Thoracic aorta (tissue), 2 donors: ENCODE measurements at regions not wholly inside any gene's neighbourhood (a gene's known extent, or its start where the extent isn't known, plus 50 kb on each side); places are given as distances from the start of the nearest gene placed in this dataset.

Experiments
- ATAC-seq: fragments of 150-250 bp; one replicate; pipeline ENCODE4 v1.8.0; 2017; ENCODE audit warnings: low read depth; ENCODE audit not compliant: insufficient number of reproducible peaks, low FRiP score
- DNase-seq: peaks from one replicate; pipeline ENCODE4 v3.0.0-alpha.2; 2020; ENCODE audit warnings: low spot score
- H3K27ac ChIP-seq, 2 donors: fragments of 200-600 bp; sonication (generic); 1 replicate in 1 of 2; 2 replicates in 1 of 2; pipeline ENCODE4 v1.5.1; 2016; ENCODE audit warnings: mild to moderate bottlenecking in 2 of 2, moderate library complexity in 2 of 2
- H3K27me3 ChIP-seq: fragments of 200-600 bp; sonication (generic); replicated peaks from 2 replicates; pipeline ENCODE4 v1.6.0; 2016; ENCODE audit warnings: mild to moderate bottlenecking; ENCODE audit not compliant: insufficient read depth
- H3K36me3 ChIP-seq: fragments of 200-600 bp; sonication (generic); one replicate; pipeline ENCODE4 v1.5.1; 2016
- H3K4me1 ChIP-seq, 2 donors: fragments of 200-600 bp; sonication (generic); 1 replicate in 1 of 2; 2 replicates in 1 of 2; pipeline versions ENCODE4 v1.5.1 to v1.6.0; 2016; ENCODE audit warnings: low read depth in 2 of 2, mild to moderate bottlenecking in 1 of 2; ENCODE audit not compliant: control insufficient read depth in 1 of 2
- H3K4me3 ChIP-seq: fragments of 200-600 bp; sonication (generic); 2 replicates; pipeline ENCODE4 v1.5.1; 2016; ENCODE audit warnings: mild to moderate bottlenecking
- H3K9me3 ChIP-seq: fragments of 200-600 bp; sonication (generic); 2 replicates; pipeline ENCODE4 v1.5.1; 2016
- CTCF ChIP-seq: fragments of 200-600 bp; sonication (generic); IDR thresholded peaks from one replicate; pipeline ENCODE4 v1.5.1; 2019; ENCODE audit warnings: antibody characterized with exemption

- DNase-seq: no peak
- H3K9me3 ChIP-seq: no peaks in the 10 kb centered on the region
- TF ChIP-seq CTCF: no peak
- H3K36me3 ChIP-seq: no peaks in the 10 kb centered on the region
- H3K4me1 ChIP-seq: no peaks in the 10 kb centered on the region
- H3K27ac ChIP-seq: no peak overlapping the region
- ATAC-seq: no peak
- no peaks in the 10 kb centered on the region for H3K27me3 ChIP-seq
- H3K4me3 ChIP-seq: no peak overlapping the region
These were observed 506.7 kb upstream of the MARCKS start for GRCh38 chr6:113350461-113350860.

- no peak for TF ChIP-seq CTCF
- ATAC-seq (no peak), DNase-seq (no peak)
- no peaks in the 10 kb centered on the region for H3K27me3 ChIP-seq
- no peak overlapping the region for H3K4me3 ChIP-seq
- H3K36me3 ChIP-seq: no peaks in the 10 kb centered on the region
- H3K9me3 ChIP-seq: no peaks in the 10 kb centered on the region
- H3K4me1 ChIP-seq: no peaks in the 10 kb centered on the region
- no peak overlapping the region for H3K27ac ChIP-seq
These were observed 505.8 kb upstream of the MARCKS start for GRCh38 chr6:113351173-113351834.

- no peak overlapping the region for H3K4me3 ChIP-seq
- ATAC-seq: no peak
- H3K4me1 ChIP-seq: no peaks in the 10 kb centered on the region
- H3K9me3 ChIP-seq: no peaks in the 10 kb centered on the region
- H3K27ac ChIP-seq: no peak overlapping the region
- no peak for TF ChIP-seq CTCF
- no peaks in the 10 kb centered on the region for H3K27me3 ChIP-seq
- no peaks in the 10 kb centered on the region for H3K36me3 ChIP-seq
- DNase-seq: no peak
These were observed 504.9 kb upstream of the MARCKS start for GRCh38 chr6:113352029-113352801.

- H3K4me1 ChIP-seq: no peaks in the 10 kb centered on the region
- ATAC-seq (no peak), DNase-seq (no peak)
- H3K36me3 ChIP-seq: no peaks in the 10 kb centered on the region
- no peaks in the 10 kb centered on the region for H3K9me3 ChIP-seq
- no peak overlapping the region for H3K4me3 ChIP-seq
- no peak overlapping the region for H3K27ac ChIP-seq
- no peak for TF ChIP-seq CTCF
- no peaks in the 10 kb centered on the region for H3K27me3 ChIP-seq
These were observed 504.3 kb upstream of the MARCKS start for GRCh38 chr6:113352831-113353230.

DNA sequence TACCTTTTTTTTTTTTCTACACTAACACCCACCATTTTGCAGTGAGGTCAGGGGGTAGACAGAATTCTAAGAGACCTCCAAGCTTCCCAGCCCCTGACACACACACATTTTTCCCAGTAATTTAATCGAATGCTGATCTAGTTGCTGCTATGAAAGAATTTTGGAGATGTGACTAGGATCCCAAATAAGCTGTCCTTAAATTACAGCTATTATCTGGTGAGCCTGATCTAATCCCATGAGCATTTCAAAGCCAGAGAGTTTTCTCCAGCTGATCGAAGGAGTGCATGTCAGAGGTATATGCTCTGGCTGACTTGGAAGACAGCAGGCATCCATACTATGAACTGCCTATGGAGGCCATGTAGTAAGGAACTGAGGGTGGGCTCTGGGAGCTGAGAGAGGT lies 503.8 kb upstream of the MARCKS start:
- no peak overlapping the region for H3K27ac ChIP-seq
- H3K36me3 ChIP-seq: no peaks in the 10 kb centered on the region
- H3K4me3 ChIP-seq: no peak overlapping the region
- ATAC-seq (no peak), DNase-seq (no peak)
- H3K9me3 ChIP-seq: no peaks in the 10 kb centered on the region
- no peak for TF ChIP-seq CTCF
- H3K4me1 ChIP-seq: no peaks in the 10 kb centered on the region
- no peaks in the 10 kb centered on the region for H3K27me3 ChIP-seq
